K562 (cell line): ENCODE measurements at regions not wholly inside any gene's neighbourhood (a gene's known extent, or its start where the extent isn't known, plus 50 kb on each side); places are given as distances from the start of the nearest gene placed in this dataset.

Experiments
- BRD9 ChIP-seq: fragments of 450-650 bp; IDR thresholded peaks from 2 replicates; pipeline ENCODE4 v1.6.1; 2018; ENCODE audit warnings: low read depth; ENCODE audit not compliant: partially characterized antibody
- CEBPG ChIP-seq, 3 experiments: fragments of 200-800 bp in 1 of 3; sonication (Bioruptor generic) in 1 of 3; sonication (generic) in 1 of 3; formaldehyde crosslinking in 1 of 3; IDR thresholded peaks in 2 of 3; conservative IDR thresholded peaks in 1 of 3; 2 replicates each; pipeline versions ENCODE4 v1.6.1 to v1.8.0; 2016 to 2022; ENCODE audit warnings: missing compliant biosample characterization in 2 of 3, missing genetic modification characterization in 2 of 3, mild to moderate bottlenecking in 1 of 3, missing genetic modification reagents in 1 of 3
- MAFF ChIP-seq: IDR thresholded peaks from 2 replicates; pipeline ENCODE4 v1.6.1; 2012; ENCODE audit warnings: low read length, improper control_type of control experiment
- NFIX ChIP-seq: fragments of 250-450 bp; sonication (Bioruptor Pico); IDR thresholded peaks from 2 replicates; pipeline ENCODE4 v1.4.0; 2020; ENCODE audit warnings: low read depth, mild to moderate bottlenecking, moderate library complexity
- TEAD4 ChIP-seq, 2 experiments: sonication (generic) in 1 of 2; formaldehyde crosslinking in 1 of 2; IDR thresholded peaks; 2 replicates each; pipeline versions ENCODE4 v1.6.1 to v1.8.0; 2012 to 2022; ENCODE audit warnings: borderline replicate concordance in 1 of 2, inconsistent platforms in 1 of 2, low read length in 1 of 2, mild to moderate bottlenecking in 1 of 2, missing genetic modification reagents in 1 of 2
- XRCC4 ChIP-seq: IDR thresholded peaks from one replicate; pipeline ENCODE4 v1.6.1; 2011; ENCODE audit not compliant: insufficient read depth, insufficient read length; ENCODE audit errors: extremely low read depth
- ZNF12 ChIP-seq: sonication (generic); formaldehyde crosslinking; IDR thresholded peaks from 2 replicates; pipeline ENCODE4 v1.4.0; 2020; ENCODE audit warnings: mild to moderate bottlenecking, missing genetic modification reagents
- TF ChIP-seq, protein P1 (sequence below): fragments of 450-650 bp; IDR thresholded peaks from 2 replicates; pipeline ENCODE4 v1.6.1; 2016; ENCODE audit warnings: mild to moderate bottlenecking, moderate library complexity
- TF ChIP-seq, protein P2 (sequence below): fragments of 450-650 bp; IDR thresholded peaks from 2 replicates; pipeline ENCODE4 v1.6.1; 2016; ENCODE audit warnings: low read depth, mild to moderate bottlenecking, moderate library complexity
- TF ChIP-seq, protein P3 (sequence below): IDR thresholded peaks from 2 replicates; pipeline ENCODE4 v1.6.1; 2014; ENCODE audit warnings: antibody characterized with exemption

DNA sequence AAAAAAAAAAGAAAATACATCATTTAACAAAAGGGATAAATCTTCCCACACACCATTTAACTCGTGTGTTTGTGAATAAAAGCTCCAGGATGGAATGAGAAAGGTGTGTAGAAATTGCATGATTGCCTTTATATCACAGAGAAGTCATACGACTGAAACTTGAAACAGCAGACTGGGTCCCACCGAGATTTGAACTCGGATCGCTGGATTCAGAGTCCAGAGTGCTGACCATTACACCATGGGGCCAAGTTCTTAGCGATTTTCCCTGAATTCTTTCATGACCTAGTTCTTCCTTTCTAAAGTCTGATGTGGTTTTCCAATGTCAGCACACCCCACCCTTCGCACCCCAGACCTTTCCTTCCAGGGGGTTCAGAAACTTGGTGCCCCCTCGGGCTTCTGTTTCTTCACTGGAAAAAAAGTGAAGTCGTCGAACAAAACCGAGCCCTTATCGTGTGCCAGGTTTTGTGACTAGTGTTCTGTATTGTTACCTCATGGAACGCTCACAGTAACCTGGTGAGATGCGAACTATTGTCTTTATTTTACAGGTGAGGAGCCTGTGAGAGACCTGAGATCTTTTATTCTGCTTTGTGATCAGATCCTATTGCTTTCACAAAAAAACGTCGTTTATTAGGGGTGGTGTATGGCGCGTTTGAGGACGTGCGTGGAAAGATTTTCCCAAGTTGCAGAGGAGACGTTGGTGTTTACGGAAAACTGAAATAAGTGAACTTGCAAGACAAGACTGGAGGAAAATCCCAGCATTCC, 120.8 kb downstream of the OR2B2 start (continued):
- TF ChIP-seq, protein P1, sequence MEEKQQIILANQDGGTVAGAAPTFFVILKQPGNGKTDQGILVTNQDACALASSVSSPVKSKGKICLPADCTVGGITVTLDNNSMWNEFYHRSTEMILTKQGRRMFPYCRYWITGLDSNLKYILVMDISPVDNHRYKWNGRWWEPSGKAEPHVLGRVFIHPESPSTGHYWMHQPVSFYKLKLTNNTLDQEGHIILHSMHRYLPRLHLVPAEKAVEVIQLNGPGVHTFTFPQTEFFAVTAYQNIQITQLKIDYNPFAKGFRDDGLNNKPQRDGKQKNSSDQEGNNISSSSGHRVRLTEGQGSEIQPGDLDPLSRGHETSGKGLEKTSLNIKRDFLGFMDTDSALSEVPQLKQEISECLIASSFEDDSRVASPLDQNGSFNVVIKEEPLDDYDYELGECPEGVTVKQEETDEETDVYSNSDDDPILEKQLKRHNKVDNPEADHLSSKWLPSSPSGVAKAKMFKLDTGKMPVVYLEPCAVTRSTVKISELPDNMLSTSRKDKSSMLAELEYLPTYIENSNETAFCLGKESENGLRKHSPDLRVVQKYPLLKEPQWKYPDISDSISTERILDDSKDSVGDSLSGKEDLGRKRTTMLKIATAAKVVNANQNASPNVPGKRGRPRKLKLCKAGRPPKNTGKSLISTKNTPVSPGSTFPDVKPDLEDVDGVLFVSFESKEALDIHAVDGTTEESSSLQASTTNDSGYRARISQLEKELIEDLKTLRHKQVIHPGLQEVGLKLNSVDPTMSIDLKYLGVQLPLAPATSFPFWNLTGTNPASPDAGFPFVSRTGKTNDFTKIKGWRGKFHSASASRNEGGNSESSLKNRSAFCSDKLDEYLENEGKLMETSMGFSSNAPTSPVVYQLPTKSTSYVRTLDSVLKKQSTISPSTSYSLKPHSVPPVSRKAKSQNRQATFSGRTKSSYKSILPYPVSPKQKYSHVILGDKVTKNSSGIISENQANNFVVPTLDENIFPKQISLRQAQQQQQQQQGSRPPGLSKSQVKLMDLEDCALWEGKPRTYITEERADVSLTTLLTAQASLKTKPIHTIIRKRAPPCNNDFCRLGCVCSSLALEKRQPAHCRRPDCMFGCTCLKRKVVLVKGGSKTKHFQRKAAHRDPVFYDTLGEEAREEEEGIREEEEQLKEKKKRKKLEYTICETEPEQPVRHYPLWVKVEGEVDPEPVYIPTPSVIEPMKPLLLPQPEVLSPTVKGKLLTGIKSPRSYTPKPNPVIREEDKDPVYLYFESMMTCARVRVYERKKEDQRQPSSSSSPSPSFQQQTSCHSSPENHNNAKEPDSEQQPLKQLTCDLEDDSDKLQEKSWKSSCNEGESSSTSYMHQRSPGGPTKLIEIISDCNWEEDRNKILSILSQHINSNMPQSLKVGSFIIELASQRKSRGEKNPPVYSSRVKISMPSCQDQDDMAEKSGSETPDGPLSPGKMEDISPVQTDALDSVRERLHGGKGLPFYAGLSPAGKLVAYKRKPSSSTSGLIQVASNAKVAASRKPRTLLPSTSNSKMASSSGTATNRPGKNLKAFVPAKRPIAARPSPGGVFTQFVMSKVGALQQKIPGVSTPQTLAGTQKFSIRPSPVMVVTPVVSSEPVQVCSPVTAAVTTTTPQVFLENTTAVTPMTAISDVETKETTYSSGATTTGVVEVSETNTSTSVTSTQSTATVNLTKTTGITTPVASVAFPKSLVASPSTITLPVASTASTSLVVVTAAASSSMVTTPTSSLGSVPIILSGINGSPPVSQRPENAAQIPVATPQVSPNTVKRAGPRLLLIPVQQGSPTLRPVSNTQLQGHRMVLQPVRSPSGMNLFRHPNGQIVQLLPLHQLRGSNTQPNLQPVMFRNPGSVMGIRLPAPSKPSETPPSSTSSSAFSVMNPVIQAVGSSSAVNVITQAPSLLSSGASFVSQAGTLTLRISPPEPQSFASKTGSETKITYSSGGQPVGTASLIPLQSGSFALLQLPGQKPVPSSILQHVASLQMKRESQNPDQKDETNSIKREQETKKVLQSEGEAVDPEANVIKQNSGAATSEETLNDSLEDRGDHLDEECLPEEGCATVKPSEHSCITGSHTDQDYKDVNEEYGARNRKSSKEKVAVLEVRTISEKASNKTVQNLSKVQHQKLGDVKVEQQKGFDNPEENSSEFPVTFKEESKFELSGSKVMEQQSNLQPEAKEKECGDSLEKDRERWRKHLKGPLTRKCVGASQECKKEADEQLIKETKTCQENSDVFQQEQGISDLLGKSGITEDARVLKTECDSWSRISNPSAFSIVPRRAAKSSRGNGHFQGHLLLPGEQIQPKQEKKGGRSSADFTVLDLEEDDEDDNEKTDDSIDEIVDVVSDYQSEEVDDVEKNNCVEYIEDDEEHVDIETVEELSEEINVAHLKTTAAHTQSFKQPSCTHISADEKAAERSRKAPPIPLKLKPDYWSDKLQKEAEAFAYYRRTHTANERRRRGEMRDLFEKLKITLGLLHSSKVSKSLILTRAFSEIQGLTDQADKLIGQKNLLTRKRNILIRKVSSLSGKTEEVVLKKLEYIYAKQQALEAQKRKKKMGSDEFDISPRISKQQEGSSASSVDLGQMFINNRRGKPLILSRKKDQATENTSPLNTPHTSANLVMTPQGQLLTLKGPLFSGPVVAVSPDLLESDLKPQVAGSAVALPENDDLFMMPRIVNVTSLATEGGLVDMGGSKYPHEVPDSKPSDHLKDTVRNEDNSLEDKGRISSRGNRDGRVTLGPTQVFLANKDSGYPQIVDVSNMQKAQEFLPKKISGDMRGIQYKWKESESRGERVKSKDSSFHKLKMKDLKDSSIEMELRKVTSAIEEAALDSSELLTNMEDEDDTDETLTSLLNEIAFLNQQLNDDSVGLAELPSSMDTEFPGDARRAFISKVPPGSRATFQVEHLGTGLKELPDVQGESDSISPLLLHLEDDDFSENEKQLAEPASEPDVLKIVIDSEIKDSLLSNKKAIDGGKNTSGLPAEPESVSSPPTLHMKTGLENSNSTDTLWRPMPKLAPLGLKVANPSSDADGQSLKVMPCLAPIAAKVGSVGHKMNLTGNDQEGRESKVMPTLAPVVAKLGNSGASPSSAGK, result peak; percentile 30
- TF ChIP-seq BRD9 (peak; percentile 97), MAFF (peak; percentile 60), CEBPG (CRISPR knock-in tag; IDR thresholded peaks at IDR 0.05) (no peak), CEBPG (tag; conservative IDR thresholded peaks at IDR 0.05 in 1 of 2, IDR thresholded peaks at IDR 0.05 in 1 of 2) (peak in 1 of 2 experiments; percentile 19; a peak in 3 of 4 replicates), XRCC4 (no peak), ZNF12 (no peak), NFIX (CRISPR knock-in tag) (no peak), TEAD4 (IDR thresholded peaks at IDR 0.05; ENCODE audit: low read length) (peak; percentile 85), TEAD4 (CRISPR knock-in tag; IDR thresholded peaks at IDR 0.05; ENCODE audit: borderline replicate concordance) (no peak)
- TF ChIP-seq, protein P2, sequence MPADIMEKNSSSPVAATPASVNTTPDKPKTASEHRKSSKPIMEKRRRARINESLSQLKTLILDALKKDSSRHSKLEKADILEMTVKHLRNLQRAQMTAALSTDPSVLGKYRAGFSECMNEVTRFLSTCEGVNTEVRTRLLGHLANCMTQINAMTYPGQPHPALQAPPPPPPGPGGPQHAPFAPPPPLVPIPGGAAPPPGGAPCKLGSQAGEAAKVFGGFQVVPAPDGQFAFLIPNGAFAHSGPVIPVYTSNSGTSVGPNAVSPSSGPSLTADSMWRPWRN, result 0 out of 2 replicates have a peak, but pooled peaks have one; percentile 12
- TF ChIP-seq, protein P3, sequence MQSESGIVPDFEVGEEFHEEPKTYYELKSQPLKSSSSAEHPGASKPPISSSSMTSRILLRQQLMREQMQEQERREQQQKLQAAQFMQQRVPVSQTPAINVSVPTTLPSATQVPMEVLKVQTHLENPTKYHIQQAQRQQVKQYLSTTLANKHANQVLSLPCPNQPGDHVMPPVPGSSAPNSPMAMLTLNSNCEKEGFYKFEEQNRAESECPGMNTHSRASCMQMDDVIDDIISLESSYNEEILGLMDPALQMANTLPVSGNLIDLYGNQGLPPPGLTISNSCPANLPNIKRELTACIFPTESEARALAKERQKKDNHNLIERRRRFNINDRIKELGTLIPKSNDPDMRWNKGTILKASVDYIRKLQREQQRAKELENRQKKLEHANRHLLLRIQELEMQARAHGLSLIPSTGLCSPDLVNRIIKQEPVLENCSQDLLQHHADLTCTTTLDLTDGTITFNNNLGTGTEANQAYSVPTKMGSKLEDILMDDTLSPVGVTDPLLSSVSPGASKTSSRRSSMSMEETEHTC, result peak; percentile 36; the same call in 1 of the 2 replicates
